AG04450 (cell line): ENCODE measurements at regions not wholly inside any gene's neighbourhood (a gene's known extent, or its start where the extent isn't known, plus 50 kb on each side); places are given as distances from the start of the nearest gene placed in this dataset.
A peak's percentile ranks its signal among the peaks of the same experiment; 100 is the strongest.

ENCODE experiments used
- CTCF ChIA-PET: fragments of 300-600, 350-600 bp; formaldehyde crosslinking; extraction: SDS; loops from one replicate; lab custom pipeline; 2022; ENCODE audit warnings: antibody characterized with exemption, inconsistent platforms; lab: Charles Lee
- POLR2A ChIA-PET: fragments of 350-600 bp; formaldehyde crosslinking; extraction: SDS; loops from one replicate; lab custom pipeline; 2021; ENCODE audit warnings: antibody characterized with exemption, inconsistent platforms; lab: Yijun Ruan, JAX
- DNase-seq: peaks from one replicate; pipeline ENCODE4 v3.0.0-alpha.2; 2011; ENCODE audit warnings: low read depth, low spot score
- H3K27ac ChIP-seq: one replicate; pipeline ENCODE4 v1.5.1; 2012; ENCODE audit warnings: low read depth, low read length, control low read depth
- H3K27me3 ChIP-seq: one replicate; pipeline ENCODE4 v1.6.0; 2012; ENCODE audit warnings: low read length; ENCODE audit not compliant: control insufficient read depth, insufficient read depth
- H3K4me3 ChIP-seq: 2 replicates; pipeline ENCODE4 v1.5.1; 2011; ENCODE audit warnings: mild to moderate bottlenecking, low read depth, low read length, control low read depth
- H3K9me3 ChIP-seq: 2 replicates; pipeline ENCODE4 v1.5.1; 2012; ENCODE audit warnings: low read length; ENCODE audit not compliant: control insufficient read depth, insufficient read depth
- TF ChIP-seq, protein P1 (sequence below): IDR thresholded peaks from 2 replicates; pipeline ENCODE4 v1.5.1; 2011; ENCODE audit warnings: low read depth, low read length, control low read depth, inconsistent platforms

GRCh38 chr4:26048378-26048882, 134.4 kb downstream of the SMIM20 start:
- H3K4me3 ChIP-seq, result no peak overlapping the region
- TF ChIP-seq, protein P1, sequence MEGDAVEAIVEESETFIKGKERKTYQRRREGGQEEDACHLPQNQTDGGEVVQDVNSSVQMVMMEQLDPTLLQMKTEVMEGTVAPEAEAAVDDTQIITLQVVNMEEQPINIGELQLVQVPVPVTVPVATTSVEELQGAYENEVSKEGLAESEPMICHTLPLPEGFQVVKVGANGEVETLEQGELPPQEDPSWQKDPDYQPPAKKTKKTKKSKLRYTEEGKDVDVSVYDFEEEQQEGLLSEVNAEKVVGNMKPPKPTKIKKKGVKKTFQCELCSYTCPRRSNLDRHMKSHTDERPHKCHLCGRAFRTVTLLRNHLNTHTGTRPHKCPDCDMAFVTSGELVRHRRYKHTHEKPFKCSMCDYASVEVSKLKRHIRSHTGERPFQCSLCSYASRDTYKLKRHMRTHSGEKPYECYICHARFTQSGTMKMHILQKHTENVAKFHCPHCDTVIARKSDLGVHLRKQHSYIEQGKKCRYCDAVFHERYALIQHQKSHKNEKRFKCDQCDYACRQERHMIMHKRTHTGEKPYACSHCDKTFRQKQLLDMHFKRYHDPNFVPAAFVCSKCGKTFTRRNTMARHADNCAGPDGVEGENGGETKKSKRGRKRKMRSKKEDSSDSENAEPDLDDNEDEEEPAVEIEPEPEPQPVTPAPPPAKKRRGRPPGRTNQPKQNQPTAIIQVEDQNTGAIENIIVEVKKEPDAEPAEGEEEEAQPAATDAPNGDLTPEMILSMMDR, result no peak
- POLR2A ChIA-PET, result no interaction called here
- no peaks in the 10 kb centered on the region for H3K27me3 ChIP-seq
- H3K9me3 ChIP-seq, result no peaks in the 10 kb centered on the region
- peak overlapping the region; percentile 97 for H3K27ac ChIP-seq
- DNase-seq, result peak; percentile 74
- CTCF ChIA-PET, result no interaction called here

GRCh38 chr4:26048950-26049349, 134.9 kb downstream of the SMIM20 start:
- DNase-seq, result no peak
- CTCF ChIA-PET, result no interaction called here
- H3K9me3 ChIP-seq, result no peaks in the 10 kb centered on the region
- TF ChIP-seq, protein P1, result no peak
- no peaks in the 10 kb centered on the region for H3K27me3 ChIP-seq
- H3K27ac ChIP-seq, result peak overlapping the region; percentile 97
- POLR2A ChIA-PET, result no interaction called here
- H3K4me3 ChIP-seq, result no peak overlapping the region

- TF ChIP-seq, protein P1, result no peak
- POLR2A ChIA-PET, result no interaction called here
- CTCF ChIA-PET, result no interaction called here
- no peak overlapping the region for H3K27ac ChIP-seq
- DNase-seq, result no peak
- H3K9me3 ChIP-seq, result no peaks in the 10 kb centered on the region
- H3K4me3 ChIP-seq, result no peak overlapping the region
- H3K27me3 ChIP-seq, result no peaks in the 10 kb centered on the region
Observed at GRCh38 chr4:26049447-26049846, 135.4 kb downstream of the SMIM20 start.

DNA sequence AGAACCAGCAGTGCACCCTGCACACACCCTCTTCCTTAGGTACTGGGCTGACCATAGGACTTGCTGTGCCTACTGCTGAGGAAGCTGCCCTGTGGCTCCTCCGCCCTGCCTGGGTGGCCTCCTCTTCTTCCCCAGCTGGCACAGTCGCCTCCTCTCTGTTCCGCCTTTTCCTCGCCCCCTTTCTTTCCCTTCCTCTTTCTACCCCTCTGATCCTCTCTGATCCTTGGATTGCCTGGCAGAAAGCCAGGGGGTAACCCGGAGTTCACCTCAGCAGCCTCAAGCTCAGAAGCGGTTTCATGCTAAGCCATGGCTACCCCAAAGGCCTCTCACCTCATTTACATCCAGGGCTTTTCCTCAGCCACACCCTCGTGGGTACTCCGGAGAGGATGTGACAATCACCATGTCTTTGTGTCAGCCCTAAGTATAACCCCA, 136.2 kb downstream of the SMIM20 start:
- TF ChIP-seq, protein P1, result no peak
- POLR2A ChIA-PET, result no interaction called here
- no peak overlapping the region for H3K4me3 ChIP-seq
- CTCF ChIA-PET, result interaction anchor here (0.9 kb wide), 1 partner anchor 280 kb away, joined by 3 read pairs; no protein-coding TSS in a partner anchor
- no peaks in the 10 kb centered on the region for H3K9me3 ChIP-seq
- no peak overlapping the region for H3K27ac ChIP-seq
- no peak for DNase-seq
- H3K27me3 ChIP-seq, result no peaks in the 10 kb centered on the region

GRCh38 chr4:26050671-26051070, 136.7 kb downstream of the SMIM20 start:
- Histone ChIP-seq H3K27ac (no peak overlapping the region), H3K4me3 (no peak overlapping the region), H3K27me3 (no peaks in the 10 kb centered on the region), H3K9me3 (no peaks in the 10 kb centered on the region)
- DNase-seq, result no peak
- TF ChIP-seq, protein P1, result no peak
- CTCF ChIA-PET, result interaction anchor here (0.9 kb wide), 2 partner anchors 32 to 279 kb away, joined by 3 read pairs; no protein-coding TSS in a partner anchor
- POLR2A ChIA-PET, result no interaction called here
